Esophagus squamous epithelium (tissue), 4 donors: ENCODE measurements at regions not wholly inside any gene's neighbourhood (a gene's known extent, or its start where the extent isn't known, plus 50 kb on each side); places are given as distances from the start of the nearest gene placed in this dataset.

ENCODE experiments used
- POLR2A ChIP-seq, 4 donors: fragments of 450-650 bp; IDR thresholded peaks; one replicate each; pipeline ENCODE4 v1.6.1; 2017; ENCODE audit warnings: antibody characterized with exemption in 4 of 4, mild to moderate bottlenecking in 4 of 4, moderate library complexity in 3 of 4
- TF ChIP-seq, protein P1 (sequence below), 6 experiments: fragments of 450-650 bp in 4 of 6; fragments of 200-600 bp in 2 of 6; sonication (generic) in 2 of 6; IDR thresholded peaks; one replicate each; pipeline ENCODE4 v1.5.1; 2016 to 2019; ENCODE audit warnings: antibody characterized with exemption in 6 of 6, mild to moderate bottlenecking in 4 of 6, moderate library complexity in 4 of 6

DNA sequence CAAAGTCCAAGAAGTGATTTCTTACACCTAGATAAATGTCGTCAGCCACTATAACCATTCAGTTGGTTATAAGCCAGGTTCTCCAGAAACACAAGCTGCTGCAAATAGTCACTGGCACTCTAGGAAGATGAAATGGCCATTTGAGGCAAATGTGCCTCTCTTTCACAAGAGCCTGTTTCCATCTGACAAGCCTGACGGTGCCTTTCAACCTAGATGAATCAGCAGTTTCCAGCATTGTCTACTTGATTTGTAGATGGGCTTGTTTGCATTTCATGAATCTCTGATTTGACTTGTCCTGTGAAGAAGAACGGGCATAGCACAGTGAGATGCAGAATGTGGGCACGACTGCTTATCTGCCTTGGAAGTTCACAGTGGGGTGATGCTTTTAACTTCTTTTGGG is 327.2 kb downstream of the LMO7 start:
- TF ChIP-seq, protein P1, sequence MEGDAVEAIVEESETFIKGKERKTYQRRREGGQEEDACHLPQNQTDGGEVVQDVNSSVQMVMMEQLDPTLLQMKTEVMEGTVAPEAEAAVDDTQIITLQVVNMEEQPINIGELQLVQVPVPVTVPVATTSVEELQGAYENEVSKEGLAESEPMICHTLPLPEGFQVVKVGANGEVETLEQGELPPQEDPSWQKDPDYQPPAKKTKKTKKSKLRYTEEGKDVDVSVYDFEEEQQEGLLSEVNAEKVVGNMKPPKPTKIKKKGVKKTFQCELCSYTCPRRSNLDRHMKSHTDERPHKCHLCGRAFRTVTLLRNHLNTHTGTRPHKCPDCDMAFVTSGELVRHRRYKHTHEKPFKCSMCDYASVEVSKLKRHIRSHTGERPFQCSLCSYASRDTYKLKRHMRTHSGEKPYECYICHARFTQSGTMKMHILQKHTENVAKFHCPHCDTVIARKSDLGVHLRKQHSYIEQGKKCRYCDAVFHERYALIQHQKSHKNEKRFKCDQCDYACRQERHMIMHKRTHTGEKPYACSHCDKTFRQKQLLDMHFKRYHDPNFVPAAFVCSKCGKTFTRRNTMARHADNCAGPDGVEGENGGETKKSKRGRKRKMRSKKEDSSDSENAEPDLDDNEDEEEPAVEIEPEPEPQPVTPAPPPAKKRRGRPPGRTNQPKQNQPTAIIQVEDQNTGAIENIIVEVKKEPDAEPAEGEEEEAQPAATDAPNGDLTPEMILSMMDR (IDR thresholded peaks at IDR 0.05): no peak
- TF ChIP-seq POLR2A (IDR thresholded peaks at IDR 0.05): no peak
